Thyroid gland (tissue), 4 donors: ENCODE measurements at regions not wholly inside any gene's neighbourhood (a gene's known extent, or its start where the extent isn't known, plus 50 kb on each side); places are given as distances from the start of the nearest gene placed in this dataset.

Experiments
- DNase-seq, 2 donors: peaks; one replicate each; pipeline ENCODE4 v3.0.0-alpha.2; 2019
- H3K27ac ChIP-seq, 3 donors: fragments of 200-600 bp; sonication (generic); 1 replicate in 2 of 3; 2 replicates in 1 of 3; pipeline ENCODE4 v1.5.1; 2016 to 2019; ENCODE audit warnings: mild to moderate bottlenecking in 1 of 3, moderate library complexity in 1 of 3
- H3K27me3 ChIP-seq: fragments of 200-600 bp; sonication (generic); one replicate; pipeline ENCODE4 v1.5.1; 2019
- H3K36me3 ChIP-seq, 2 donors: fragments of 200-600 bp; sonication (generic); one replicate each; pipeline ENCODE4 v1.5.1; 2016 to 2019
- H3K4me1 ChIP-seq, 2 donors: fragments of 200-600 bp; sonication (generic); one replicate each; pipeline ENCODE4 v1.5.1; 2017 to 2019
- H3K4me3 ChIP-seq, 3 donors: fragments of 200-600 bp; sonication (generic); replicated peaks in 1 of 3; 1 replicate in 2 of 3; 2 replicates in 1 of 3; pipeline ENCODE4 v1.5.1; 2016; ENCODE audit warnings: mild to moderate bottlenecking in 1 of 3
- H3K9me3 ChIP-seq: fragments of 200-600 bp; sonication (generic); one replicate; pipeline ENCODE4 v1.5.1; 2017
- POLR2A ChIP-seq, 2 donors: fragments of 450-650 bp; IDR thresholded peaks; one replicate each; pipeline ENCODE4 v1.6.1; 2017; ENCODE audit warnings: antibody characterized with exemption in 2 of 2, mild to moderate bottlenecking in 2 of 2, moderate library complexity in 1 of 2
- WGBS, 2 donors: methylation state at CpG; one replicate each; pipeline ENCODE4 v1.1.5; 2017; 5-methylcytosine and 5-hydroxymethylcytosine counted together
- intact Hi-C: fragments of 100-400 bp; cut with DNase I; formaldehyde crosslinking; loops from one replicate; pipeline ENCODE4 v1.15.1; 2023
- TF ChIP-seq, protein P1 (sequence below), 6 experiments: fragments of 200-600 bp in 3 of 6; fragments of 450-650 bp in 3 of 6; sonication (generic) in 3 of 6; IDR thresholded peaks; one replicate each; pipeline ENCODE4 v1.5.1; 2016 to 2019; ENCODE audit warnings: antibody characterized with exemption in 6 of 6, mild to moderate bottlenecking in 2 of 6, inconsistent platforms in 1 of 6, moderate library complexity in 1 of 6

DNA sequence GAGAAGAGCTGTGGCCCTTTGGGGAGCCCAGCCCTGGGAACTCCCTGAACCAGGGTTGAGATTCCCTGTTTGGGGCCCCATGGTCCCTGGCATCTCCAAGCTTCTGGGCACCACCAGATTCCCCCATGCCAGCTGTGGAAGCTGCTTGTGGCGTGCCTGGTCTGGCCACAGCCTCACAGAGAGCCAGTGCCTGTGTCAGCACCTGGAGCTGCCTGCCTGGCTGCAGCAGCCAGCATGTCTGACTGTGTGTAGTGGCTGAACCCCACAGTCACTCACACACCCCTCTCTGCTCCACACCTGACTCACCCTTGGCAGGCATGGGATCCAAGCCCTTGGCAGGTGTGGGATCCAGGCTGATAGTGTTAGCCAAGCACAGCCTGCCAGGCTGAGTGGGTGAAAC is 97.2 kb upstream of the GALNTL6 start:
- Histone ChIP-seq H3K27me3 (no peaks in the 10 kb centered on the region), H3K4me1 (no peaks in the 10 kb centered on the region), H3K9me3 (no peaks in the 10 kb centered on the region), H3K4me3 (no peak overlapping the region), H3K36me3 (no peaks in the 10 kb centered on the region), H3K27ac (no peak overlapping the region)
- DNase-seq = no peak
- intact Hi-C loops = no loop called here
- WGBS, 2 donors = no CpG with 5 or more reads among the region's 1 CpG
- TF ChIP-seq POLR2A (IDR thresholded peaks at IDR 0.05) = no peak
- TF ChIP-seq, protein P1, sequence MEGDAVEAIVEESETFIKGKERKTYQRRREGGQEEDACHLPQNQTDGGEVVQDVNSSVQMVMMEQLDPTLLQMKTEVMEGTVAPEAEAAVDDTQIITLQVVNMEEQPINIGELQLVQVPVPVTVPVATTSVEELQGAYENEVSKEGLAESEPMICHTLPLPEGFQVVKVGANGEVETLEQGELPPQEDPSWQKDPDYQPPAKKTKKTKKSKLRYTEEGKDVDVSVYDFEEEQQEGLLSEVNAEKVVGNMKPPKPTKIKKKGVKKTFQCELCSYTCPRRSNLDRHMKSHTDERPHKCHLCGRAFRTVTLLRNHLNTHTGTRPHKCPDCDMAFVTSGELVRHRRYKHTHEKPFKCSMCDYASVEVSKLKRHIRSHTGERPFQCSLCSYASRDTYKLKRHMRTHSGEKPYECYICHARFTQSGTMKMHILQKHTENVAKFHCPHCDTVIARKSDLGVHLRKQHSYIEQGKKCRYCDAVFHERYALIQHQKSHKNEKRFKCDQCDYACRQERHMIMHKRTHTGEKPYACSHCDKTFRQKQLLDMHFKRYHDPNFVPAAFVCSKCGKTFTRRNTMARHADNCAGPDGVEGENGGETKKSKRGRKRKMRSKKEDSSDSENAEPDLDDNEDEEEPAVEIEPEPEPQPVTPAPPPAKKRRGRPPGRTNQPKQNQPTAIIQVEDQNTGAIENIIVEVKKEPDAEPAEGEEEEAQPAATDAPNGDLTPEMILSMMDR (IDR thresholded peaks at IDR 0.05) = no peak

DNA sequence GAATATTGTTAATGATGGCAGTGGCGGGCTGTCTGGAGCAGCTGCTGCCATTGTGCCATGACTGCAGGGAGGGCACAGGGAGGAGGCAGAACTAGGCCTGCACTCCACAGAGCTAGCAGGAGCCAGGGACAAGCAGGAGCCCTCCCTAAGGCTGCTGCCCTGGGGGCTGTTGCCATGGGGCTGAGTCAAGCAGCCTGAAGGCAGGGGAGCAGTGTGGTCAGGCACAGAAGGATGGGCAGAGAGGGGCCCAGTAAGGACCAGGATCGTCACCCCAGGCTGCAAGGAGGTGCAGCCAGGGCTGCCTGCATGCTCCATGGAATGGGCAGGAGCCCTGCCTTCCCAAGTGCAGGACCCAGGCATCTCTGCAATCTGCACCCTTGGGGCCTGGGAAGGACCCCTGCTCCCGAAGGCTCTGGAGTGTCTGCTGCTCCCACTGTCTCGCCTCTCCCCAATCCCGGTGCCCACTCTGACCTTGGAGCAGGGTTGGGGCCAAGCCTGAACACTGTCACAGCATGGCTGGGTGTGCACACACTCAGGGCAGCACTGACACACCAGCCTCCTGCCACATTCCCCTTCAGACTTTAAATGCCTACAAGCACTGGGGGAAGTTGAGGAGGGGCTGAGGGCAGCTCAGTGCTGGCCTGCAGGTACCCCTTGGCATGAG is 98.3 kb upstream of the GALNTL6 start:
- no peak overlapping the region for H3K4me3 ChIP-seq
- 50 to 77% methylated on average over 2 to 3 of the region's 5 CpGs for WGBS, 2 donors
- no peaks in the 10 kb centered on the region for H3K36me3 ChIP-seq
- DNase-seq = no peak
- no peak overlapping the region for H3K27ac ChIP-seq
- no peaks in the 10 kb centered on the region for H3K27me3 ChIP-seq
- intact Hi-C loops = no loop called here
- no peaks in the 10 kb centered on the region for H3K9me3 ChIP-seq
- H3K4me1 ChIP-seq = no peaks in the 10 kb centered on the region
- no peak for TF ChIP-seq POLR2A (IDR thresholded peaks at IDR 0.05)
- TF ChIP-seq, protein P1 (IDR thresholded peaks at IDR 0.05) = no peak

DNA sequence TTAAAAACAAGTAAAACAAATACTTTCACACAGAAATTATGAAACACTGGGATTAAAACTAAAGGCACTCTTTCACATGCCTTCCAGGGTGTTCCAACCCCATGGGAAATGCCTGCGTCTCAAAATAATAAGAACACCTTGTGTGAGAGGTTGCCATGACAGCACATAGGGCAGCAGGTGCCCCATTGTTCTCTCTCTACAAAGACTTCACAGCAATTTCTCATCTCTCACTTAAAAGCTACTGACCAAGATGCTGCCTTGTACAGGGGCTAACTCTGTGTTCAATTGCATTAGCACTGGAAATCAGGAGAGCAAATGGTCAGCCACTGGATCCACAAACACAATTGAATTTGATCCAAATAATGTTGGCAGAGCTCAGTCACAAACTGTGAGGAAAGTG is 102.5 kb upstream of the GALNTL6 start:
- H3K4me1 ChIP-seq = no peaks in the 10 kb centered on the region
- H3K27me3 ChIP-seq = no peaks in the 10 kb centered on the region
- WGBS, 2 donors = 82 to 86% methylated on average over 1 of the region's 1 CpG
- no peak overlapping the region for H3K4me3 ChIP-seq
- DNase-seq = no peak
- no peaks in the 10 kb centered on the region for H3K36me3 ChIP-seq
- TF ChIP-seq, protein P1 (IDR thresholded peaks at IDR 0.05) = no peak
- no peak for TF ChIP-seq POLR2A (IDR thresholded peaks at IDR 0.05)
- intact Hi-C loops = no loop called here
- no peaks in the 10 kb centered on the region for H3K9me3 ChIP-seq
- no peak overlapping the region for H3K27ac ChIP-seq

DNA sequence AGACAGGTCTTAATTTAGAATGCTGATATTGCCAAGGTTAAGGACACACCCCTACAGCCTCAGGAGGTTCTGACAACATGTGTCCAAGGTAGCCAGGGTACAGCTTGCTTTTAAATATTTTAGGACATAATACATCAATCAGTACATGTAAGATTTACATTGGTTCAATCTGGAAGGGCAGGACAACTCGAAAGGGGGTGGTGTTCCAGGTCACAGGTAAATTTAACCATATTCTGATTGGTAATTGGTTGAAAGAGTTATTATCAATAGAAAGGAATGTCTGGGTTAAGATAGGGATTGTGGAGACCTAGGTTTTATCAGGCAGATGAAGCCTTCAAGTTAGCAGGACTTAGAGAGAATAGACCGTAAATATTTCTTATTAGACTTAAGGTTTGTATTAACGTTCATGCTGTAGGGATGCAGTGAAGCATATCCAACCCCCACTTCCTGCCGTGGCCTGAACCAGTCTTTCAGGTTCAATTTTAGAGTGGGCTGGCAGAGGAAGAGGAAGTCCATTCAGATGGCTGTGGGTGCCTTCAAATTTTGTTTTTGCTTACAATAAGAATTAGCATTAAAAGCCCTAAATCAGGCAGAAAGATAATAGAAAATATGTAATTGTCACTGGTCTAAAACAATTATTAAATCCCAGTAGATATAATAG is 136.5 kb upstream of the GALNTL6 start:
- no peaks in the 10 kb centered on the region for H3K4me1 ChIP-seq
- no peaks in the 10 kb centered on the region for H3K9me3 ChIP-seq
- no peaks in the 10 kb centered on the region for H3K36me3 ChIP-seq
- H3K27ac ChIP-seq = no peak overlapping the region
- intact Hi-C loops = no loop called here
- TF ChIP-seq, protein P1 (IDR thresholded peaks at IDR 0.05) = no peak
- no peak for TF ChIP-seq POLR2A (IDR thresholded peaks at IDR 0.05)
- H3K27me3 ChIP-seq = no peaks in the 10 kb centered on the region
- 34 to 38% methylated on average over 4 of the region's 4 CpGs for WGBS, 2 donors
- peak in 1 of 2 donors; percentile 2 for DNase-seq
- H3K4me3 ChIP-seq = no peak overlapping the region

DNA sequence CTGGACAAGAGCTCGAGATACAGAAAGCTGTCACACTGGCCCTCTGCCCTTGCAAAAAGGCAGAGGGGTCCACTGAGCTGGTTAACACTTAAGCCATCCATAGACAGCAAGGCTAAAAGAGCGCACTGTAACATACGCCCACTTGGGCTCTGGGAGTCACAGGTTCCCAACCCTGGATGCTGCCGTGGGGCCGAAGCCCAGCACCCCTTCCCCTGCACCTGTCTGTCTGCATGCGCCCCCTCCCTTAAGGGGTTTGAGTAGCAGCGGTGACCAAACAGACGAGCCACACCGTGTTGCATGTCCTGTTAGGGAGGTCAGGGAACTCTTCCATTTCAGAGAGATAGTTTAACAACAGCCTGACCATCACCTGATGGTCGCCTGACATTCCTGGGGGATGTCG is 138.4 kb upstream of the GALNTL6 start:
- intact Hi-C loops = no loop called here
- WGBS, 2 donors = 87 to 96% methylated on average over 3 to 11 of the region's 11 CpGs
- H3K27me3 ChIP-seq = no peaks in the 10 kb centered on the region
- no peak overlapping the region for H3K4me3 ChIP-seq
- no peaks in the 10 kb centered on the region for H3K36me3 ChIP-seq
- H3K4me1 ChIP-seq = no peaks in the 10 kb centered on the region
- no peak for DNase-seq
- no peaks in the 10 kb centered on the region for H3K9me3 ChIP-seq
- no peak overlapping the region for H3K27ac ChIP-seq
- TF ChIP-seq, protein P1 (IDR thresholded peaks at IDR 0.05) = no peak
- TF ChIP-seq POLR2A (IDR thresholded peaks at IDR 0.05) = no peak
